GM10248 (cell line): ENCODE measurements at regions not wholly inside any gene's neighbourhood (a gene's known extent, or its start where the extent isn't known, plus 50 kb on each side); places are given as distances from the start of the nearest gene placed in this dataset.

Experiments used
- CTCF ChIA-PET: fragments of 300-600 bp; sonication (Branson Sonifier 250); formaldehyde crosslinking; extraction: SDS; loops from one replicate; lab custom pipeline; 2021; ENCODE audit warnings: antibody characterized with exemption; lab: Yijun Ruan, JAX
- POLR2A ChIA-PET: fragments of 350-650 bp; sonication (Branson Sonifier 250); formaldehyde crosslinking; extraction: SDS; loops from one replicate; lab custom pipeline; 2020; ENCODE audit warnings: antibody characterized with exemption; lab: Yijun Ruan, JAX
- DNase-seq: peaks from one replicate; pipeline ENCODE4 v3.0.0; 2012; ENCODE audit errors: extremely low spot score
- CTCF ChIP-seq: IDR thresholded peaks from 2 replicates; pipeline ENCODE4 v1.5.1; 2012; ENCODE audit warnings: mild to moderate bottlenecking, low read depth; ENCODE audit errors: extremely low read depth, missing control alignments, control extremely low read depth

- DNase-seq, result no peak
- POLR2A ChIA-PET, result no interaction called here
- no peak for TF ChIP-seq CTCF
- CTCF ChIA-PET, result interaction anchor here (1.3 kb wide), 1 partner anchor 29 kb away, joined by 3 read pairs; no protein-coding TSS in a partner anchor
Observed at GRCh38 chr17:70787721-70788300, 618.5 kb downstream of the KCNJ2 start.

- DNase-seq, result no peak
- no peak for TF ChIP-seq CTCF
- POLR2A ChIA-PET, result no interaction called here
- CTCF ChIA-PET, result no interaction called here
Observed at GRCh38 chr17:70791748-70792443, 622.6 kb downstream of the KCNJ2 start.

GRCh38 chr17:70794738-70795137 lies 625.4 kb downstream of the KCNJ2 start:
- no peak for TF ChIP-seq CTCF
- ChIA-PET POLR2A (no interaction called here), CTCF (no interaction called here)
- DNase-seq, result no peak

- TF ChIP-seq CTCF, result no peak
- ChIA-PET POLR2A (no interaction called here), CTCF (no interaction called here)
- no peak for DNase-seq
Observed at GRCh38 chr17:70795620-70796019, 626.3 kb downstream of the KCNJ2 start.

GRCh38 chr17:70796757-70797156 lies 627.4 kb downstream of the KCNJ2 start:
- TF ChIP-seq CTCF, result no peak
- DNase-seq, result no peak
- POLR2A ChIA-PET, result no interaction called here
- CTCF ChIA-PET, result no interaction called here

GRCh38 chr17:70797166-70797565 lies 627.8 kb downstream of the KCNJ2 start:
- no peak for DNase-seq

More at GRCh38 chr17:70797166-70797565, 627.8 kb downstream of the KCNJ2 start:
- TF ChIP-seq CTCF, result no peak
- POLR2A ChIA-PET, result no interaction called here
- CTCF ChIA-PET, result no interaction called here
